GM11168 (cell line): ENCODE measurements at regions not wholly inside any gene's neighbourhood (a gene's known extent, or its start where the extent isn't known, plus 50 kb on each side); places are given as distances from the start of the nearest gene placed in this dataset.
"Not testable (repeated sequence)": the region's sequence is repeated elsewhere in the genome, so short reads cannot be mapped to it uniquely, and the experiment has no call there.

Experiments
- in situ Hi-C: fragments of 300-500 bp; cut with MboI; formaldehyde crosslinking; loops from one replicate; pipeline ENCODE4 v1.12.0; 2022; ENCODE audit warnings: low sequenced_read_pairs; ENCODE audit not compliant: unreplicated experiment

GRCh38 chr2:22942441-22942840 is 442.5 kb upstream of the KLHL29 start:
- in situ Hi-C loops, result no loop called here

- in situ Hi-C loops, result no loop called here
Observed at GRCh38 chr2:22944143-22944542, 440.8 kb upstream of the KLHL29 start.

- in situ Hi-C loops, result no loop called here
Observed at GRCh38 chr2:22946553-22946952, 438.4 kb upstream of the KLHL29 start.

GRCh38 chr2:22947741-22948140 is 437.2 kb upstream of the KLHL29 start:
- in situ Hi-C loops, result no loop called here

- in situ Hi-C loops, result no loop called here
Observed at GRCh38 chr2:22950431-22950830, 434.5 kb upstream of the KLHL29 start.

GRCh38 chr2:22952656-22953225 is 432.2 kb upstream of the KLHL29 start:
- in situ Hi-C loops, result no loop called here

GRCh38 chr2:22957446-22957845 is 427.5 kb upstream of the KLHL29 start:
- in situ Hi-C loops, result no loop called here

- in situ Hi-C loops, result no loop called here
Observed at GRCh38 chr2:22958308-22958707, 426.7 kb upstream of the KLHL29 start.

- in situ Hi-C loops, result no loop called here
Observed at GRCh38 chr2:22967756-22968155, 417.2 kb upstream of the KLHL29 start.

- in situ Hi-C loops, result no loop called here
Observed at GRCh38 chr2:22970284-22970975, 414.5 kb upstream of the KLHL29 start.

GRCh38 chr2:22970991-22971390 is 414.0 kb upstream of the KLHL29 start:
- in situ Hi-C loops, result no loop called here

GRCh38 chr2:22981785-22982184 is 403.2 kb upstream of the KLHL29 start:
- in situ Hi-C loops, result no loop called here

GRCh38 chr2:22984152-22984551 is 400.8 kb upstream of the KLHL29 start:
- in situ Hi-C loops, result not testable (repeated sequence)

- in situ Hi-C loops, result no loop called here
Observed at GRCh38 chr2:22990246-22990645, 394.7 kb upstream of the KLHL29 start.

GRCh38 chr2:22991844-22992243 is 393.1 kb upstream of the KLHL29 start:
- in situ Hi-C loops, result no loop called here

- in situ Hi-C loops, result no loop called here
Observed at GRCh38 chr2:22992441-22992840, 392.5 kb upstream of the KLHL29 start.

GRCh38 chr2:22993250-22993649 is 391.7 kb upstream of the KLHL29 start:
- in situ Hi-C loops, result no loop called here

- in situ Hi-C loops, result no loop called here
Observed at GRCh38 chr2:22995576-22995975, 389.4 kb upstream of the KLHL29 start.

GRCh38 chr2:22996911-22997310 is 388.1 kb upstream of the KLHL29 start:
- in situ Hi-C loops, result no loop called here

- in situ Hi-C loops, result no loop called here
Observed at GRCh38 chr2:22998359-22998758, 386.6 kb upstream of the KLHL29 start.

- in situ Hi-C loops, result no loop called here
Observed at GRCh38 chr2:22999951-23000350, 385.0 kb upstream of the KLHL29 start.

- in situ Hi-C loops, result no loop called here
Observed at GRCh38 chr2:23002234-23002633, 382.7 kb upstream of the KLHL29 start.
